Activated T-helper 17 cell treated with anti-CD3 and anti-CD28 coated beads, Interleukin-2, amount 50 U/mL, for 72 hours (primary cell): ENCODE measurements at regions not wholly inside any gene's neighbourhood (a gene's known extent, or its start where the extent isn't known, plus 50 kb on each side); places are given as distances from the start of the nearest gene placed in this dataset.

Source experiments
- ATAC-seq: fragments of 150-1000 bp; cut with Tn5 transposase; replicated peaks from 2 replicates; pipeline ENCODE4 v1.10.0; 2021; ENCODE audit warnings: mild to moderate bottlenecking, moderate library complexity
- H3K27ac Mint-ChIP-seq: one replicate; pipeline ENCODE4 v1.8.0; 2022; ENCODE audit warnings: mixed read lengths
- H3K27me3 Mint-ChIP-seq: one replicate; pipeline ENCODE4 v1.8.0; 2022; ENCODE audit warnings: mixed read lengths
- H3K36me3 Mint-ChIP-seq: one replicate; pipeline ENCODE4 v1.8.0; 2022; ENCODE audit warnings: low read depth, mild to moderate bottlenecking, mixed read lengths
- H3K4me1 Mint-ChIP-seq: one replicate; pipeline ENCODE4 v1.8.0; 2022; ENCODE audit warnings: mixed read lengths
- H3K4me3 Mint-ChIP-seq: one replicate; pipeline ENCODE4 v1.8.0; 2022; ENCODE audit warnings: mild to moderate bottlenecking, mixed read lengths
- H3K9me3 Mint-ChIP-seq: one replicate; pipeline ENCODE4 v1.8.0; 2022; ENCODE audit warnings: mixed read lengths

DNA sequence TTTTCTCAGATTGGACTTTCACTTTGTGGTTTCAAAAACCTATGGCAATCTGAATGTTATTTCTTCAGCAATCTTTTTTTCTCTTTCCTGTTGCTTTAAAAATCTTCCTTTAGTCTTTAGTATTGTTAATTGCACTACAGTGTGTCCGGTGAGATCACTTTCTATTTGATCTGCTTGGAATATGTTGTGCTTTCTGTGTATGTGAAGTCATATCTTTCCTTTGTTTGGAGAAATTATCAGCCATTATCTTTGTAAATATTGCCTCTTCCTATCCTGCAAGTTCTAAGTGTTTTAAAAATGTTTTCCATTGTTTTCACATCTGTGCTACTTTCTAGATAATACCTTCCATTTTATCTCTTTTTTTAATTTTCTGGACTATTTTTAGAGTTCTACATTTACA is 171.4 kb upstream of the PRSS16 start:
- Mint-ChIP-seq H3K4me1 (peaks cover 7% of the 10 kb centered on the region), H3K4me3 (no peak overlapping the region), H3K27me3 (peaks cover 34% of the 10 kb centered on the region), H3K9me3 (no peaks in the 10 kb centered on the region), H3K27ac (no peak overlapping the region), H3K36me3 (no peaks in the 10 kb centered on the region)
- ATAC-seq, result no peak

GRCh38 chr6:27078734-27079357 is 168.7 kb upstream of the PRSS16 start:
- no peak overlapping the region for H3K27ac Mint-ChIP-seq
- H3K27me3 Mint-ChIP-seq, result peaks cover 51% of the 10 kb centered on the region
- H3K9me3 Mint-ChIP-seq, result no peaks in the 10 kb centered on the region
- H3K4me3 Mint-ChIP-seq, result peak overlapping the region; percentile 42
- peaks cover 7% of the 10 kb centered on the region for H3K4me1 Mint-ChIP-seq
- no peaks in the 10 kb centered on the region for H3K36me3 Mint-ChIP-seq
- ATAC-seq, result peak; percentile 91

GRCh38 chr6:27081188-27081587 is 166.3 kb upstream of the PRSS16 start:
- peaks cover 44% of the 10 kb centered on the region for H3K27me3 Mint-ChIP-seq
- H3K9me3 Mint-ChIP-seq, result no peaks in the 10 kb centered on the region
- H3K4me3 Mint-ChIP-seq, result no peak overlapping the region
- H3K4me1 Mint-ChIP-seq, result peaks cover 7% of the 10 kb centered on the region
- no peak for ATAC-seq
- H3K36me3 Mint-ChIP-seq, result no peaks in the 10 kb centered on the region
- no peak overlapping the region for H3K27ac Mint-ChIP-seq

GRCh38 chr6:27081931-27082330 is 165.6 kb upstream of the PRSS16 start:
- Mint-ChIP-seq H3K36me3 (no peaks in the 10 kb centered on the region), H3K27me3 (peaks cover 38% of the 10 kb centered on the region), H3K4me3 (no peak overlapping the region)

GRCh38 chr6:27088068-27088467 is 159.4 kb upstream of the PRSS16 start:
- peaks cover 49% of the 10 kb centered on the region for H3K27me3 Mint-ChIP-seq
- no peak overlapping the region for H3K27ac Mint-ChIP-seq
- H3K4me1 Mint-ChIP-seq, result peaks cover 5% of the 10 kb centered on the region
- no peak overlapping the region for H3K4me3 Mint-ChIP-seq
- no peaks in the 10 kb centered on the region for H3K9me3 Mint-ChIP-seq
- H3K36me3 Mint-ChIP-seq, result no peaks in the 10 kb centered on the region
- ATAC-seq, result no peak

More at GRCh38 chr6:27081931-27082330, 165.6 kb upstream of the PRSS16 start:
- Mint-ChIP-seq H3K27ac (no peak overlapping the region), H3K9me3 (no peaks in the 10 kb centered on the region), H3K4me1 (peaks cover 7% of the 10 kb centered on the region)
- ATAC-seq, result no peak

GRCh38 chr6:27091661-27092315 is 155.7 kb upstream of the PRSS16 start:
- peak; percentile 60 for ATAC-seq
- Mint-ChIP-seq H3K36me3 (peaks cover 2% of the 10 kb centered on the region), H3K27ac (no peak overlapping the region), H3K9me3 (no peaks in the 10 kb centered on the region), H3K4me3 (peak overlapping the region; percentile 52), H3K4me1 (peaks cover 6% of the 10 kb centered on the region), H3K27me3 (peaks cover 63% of the 10 kb centered on the region)

DNA sequence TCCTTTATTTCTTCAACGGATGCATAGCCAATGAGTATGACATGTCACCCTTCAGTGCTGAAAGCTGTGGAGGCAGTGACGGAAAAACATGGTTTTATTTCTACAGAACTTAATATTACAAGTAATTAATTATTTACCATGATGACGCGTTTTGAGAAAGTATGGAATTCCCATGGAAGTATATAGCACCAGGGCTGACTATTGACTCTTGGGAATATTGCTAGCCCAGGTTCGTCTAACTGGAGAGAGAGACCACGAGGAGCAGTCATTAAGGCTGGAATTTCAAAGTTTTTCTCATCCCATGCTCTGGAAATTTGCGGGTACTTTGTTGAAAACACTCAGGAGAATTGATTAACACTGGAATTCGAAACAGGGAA is 155.2 kb upstream of the PRSS16 start:
- Mint-ChIP-seq H3K9me3 (no peaks in the 10 kb centered on the region), H3K27me3 (peaks cover 63% of the 10 kb centered on the region), H3K4me3 (peak overlapping the region; percentile 52), H3K27ac (no peak overlapping the region), H3K4me1 (peaks cover 11% of the 10 kb centered on the region), H3K36me3 (peaks cover 8% of the 10 kb centered on the region)
- ATAC-seq, result no peak

- Mint-ChIP-seq H3K27ac (no peak overlapping the region), H3K4me1 (peaks cover 12% of the 10 kb centered on the region), H3K4me3 (peak overlapping the region; percentile 86), H3K36me3 (peaks cover 8% of the 10 kb centered on the region), H3K9me3 (no peaks in the 10 kb centered on the region), H3K27me3 (peaks cover 54% of the 10 kb centered on the region)
- ATAC-seq, result no peak
These were observed 151.6 kb upstream of the PRSS16 start for GRCh38 chr6:27095914-27096313.

GRCh38 chr6:27096834-27097511 is 150.5 kb upstream of the PRSS16 start:
- H3K4me1 Mint-ChIP-seq, result peaks cover 9% of the 10 kb centered on the region
- peak overlapping the region; percentile 66 for H3K27ac Mint-ChIP-seq
- H3K4me3 Mint-ChIP-seq, result peak overlapping the region; percentile 86
- H3K36me3 Mint-ChIP-seq, result peaks cover 8% of the 10 kb centered on the region
- ATAC-seq, result peak; percentile 61
- H3K9me3 Mint-ChIP-seq, result no peaks in the 10 kb centered on the region
- H3K27me3 Mint-ChIP-seq, result peaks cover 51% of the 10 kb centered on the region

GRCh38 chr6:27098956-27099355 is 148.5 kb upstream of the PRSS16 start:
- peaks cover 6% of the 10 kb centered on the region for H3K4me1 Mint-ChIP-seq
- H3K36me3 Mint-ChIP-seq, result peaks cover 8% of the 10 kb centered on the region
- H3K9me3 Mint-ChIP-seq, result no peaks in the 10 kb centered on the region
- H3K27ac Mint-ChIP-seq, result no peak overlapping the region
- peaks cover 33% of the 10 kb centered on the region for H3K27me3 Mint-ChIP-seq
- H3K4me3 Mint-ChIP-seq, result no peak overlapping the region
- ATAC-seq, result no peak

GRCh38 chr6:27100921-27101320 is 146.6 kb upstream of the PRSS16 start:
- peaks cover 22% of the 10 kb centered on the region for H3K27me3 Mint-ChIP-seq

DNA sequence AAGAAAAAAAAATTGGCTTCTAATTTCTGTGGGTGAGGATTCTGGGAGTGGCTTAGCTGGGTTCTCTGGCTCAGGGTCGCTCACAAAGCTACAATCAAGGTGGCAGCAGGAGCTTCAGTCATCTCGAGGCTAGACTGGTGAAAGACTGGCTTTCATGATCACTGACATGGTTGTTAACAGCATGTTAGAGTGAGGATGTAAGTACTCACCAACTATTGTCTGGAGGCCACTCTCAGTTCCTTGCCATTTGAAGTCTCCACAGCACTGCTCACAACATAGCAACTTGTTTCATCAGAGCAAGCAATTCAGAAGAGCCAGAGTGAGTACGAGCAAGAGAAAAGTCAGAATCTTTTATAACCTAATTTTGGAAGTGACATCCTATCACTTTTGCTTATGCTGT is 145.7 kb upstream of the PRSS16 start:
- Mint-ChIP-seq H3K36me3 (peaks cover 5% of the 10 kb centered on the region), H3K27me3 (peaks cover 18% of the 10 kb centered on the region), H3K9me3 (no peaks in the 10 kb centered on the region), H3K4me1 (peaks cover 6% of the 10 kb centered on the region), H3K4me3 (no peak overlapping the region), H3K27ac (no peak overlapping the region)
- ATAC-seq, result no peak

More at GRCh38 chr6:27100921-27101320, 146.6 kb upstream of the PRSS16 start:
- no peak overlapping the region for H3K4me3 Mint-ChIP-seq
- no peak for ATAC-seq
- no peaks in the 10 kb centered on the region for H3K9me3 Mint-ChIP-seq
- peaks cover 6% of the 10 kb centered on the region for H3K4me1 Mint-ChIP-seq
- H3K36me3 Mint-ChIP-seq, result peaks cover 8% of the 10 kb centered on the region
- H3K27ac Mint-ChIP-seq, result no peak overlapping the region

DNA sequence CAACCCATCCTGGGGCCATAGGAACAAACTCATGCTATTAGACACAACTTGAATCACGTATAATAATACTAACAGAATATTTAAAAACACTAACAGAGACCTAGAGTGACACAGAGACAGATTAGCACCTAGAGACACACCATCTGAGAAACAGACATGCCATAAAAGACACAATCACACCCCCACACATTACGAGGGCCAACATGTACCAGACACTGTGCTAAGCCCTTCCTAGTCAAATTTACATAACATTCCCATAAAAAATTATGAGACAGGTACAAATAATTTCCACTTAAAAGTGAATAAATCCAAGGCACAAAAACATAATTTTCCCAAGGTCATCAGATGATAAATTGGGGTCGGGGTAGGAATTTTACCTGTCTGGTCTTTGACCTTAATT is 141.1 kb upstream of the PRSS16 start:
- Mint-ChIP-seq H3K4me1 (no peaks in the 10 kb centered on the region), H3K4me3 (no peak overlapping the region), H3K27me3 (peaks cover 19% of the 10 kb centered on the region), H3K36me3 (no peaks in the 10 kb centered on the region), H3K27ac (no peak overlapping the region), H3K9me3 (no peaks in the 10 kb centered on the region)
- no peak for ATAC-seq

- no peak for ATAC-seq
- Mint-ChIP-seq H3K4me3 (no peak overlapping the region), H3K27ac (no peak overlapping the region), H3K27me3 (peaks cover 29% of the 10 kb centered on the region), H3K9me3 (peaks cover 3% of the 10 kb centered on the region), H3K36me3 (no peaks in the 10 kb centered on the region), H3K4me1 (no peaks in the 10 kb centered on the region)
These were observed 135.8 kb upstream of the PRSS16 start for GRCh38 chr6:27111743-27112142.

DNA sequence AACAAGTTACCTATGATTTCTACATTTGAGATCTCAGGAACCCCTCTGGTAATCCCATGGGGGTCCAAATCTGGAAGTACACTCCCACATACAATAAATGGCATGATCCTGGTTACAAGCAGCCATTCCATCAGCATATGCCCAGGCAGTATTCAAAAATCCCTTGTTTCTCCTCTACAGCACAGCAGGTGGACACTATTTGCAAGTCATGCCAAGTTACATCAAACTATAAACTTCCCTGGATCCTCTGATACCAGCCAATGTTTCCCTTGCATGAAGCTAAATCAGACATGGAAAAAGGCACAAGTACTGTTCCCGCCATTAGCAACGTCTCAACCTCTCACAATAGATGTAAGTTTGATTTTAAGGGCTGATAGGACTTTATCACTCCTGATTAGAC is 134.5 kb upstream of the PRSS16 start:
- Mint-ChIP-seq H3K36me3 (no peaks in the 10 kb centered on the region), H3K27me3 (peaks cover 29% of the 10 kb centered on the region), H3K4me1 (no peaks in the 10 kb centered on the region)

More for the DNA sequence above, 134.5 kb upstream of the PRSS16 start:
- no peak for ATAC-seq
- Mint-ChIP-seq H3K27ac (no peak overlapping the region), H3K9me3 (peaks cover 3% of the 10 kb centered on the region), H3K4me3 (no peak overlapping the region)
